Colonic mucosa (tissue), 4 donors: ENCODE measurements at regions not wholly inside any gene's neighbourhood (a gene's known extent, or its start where the extent isn't known, plus 50 kb on each side); places are given as distances from the start of the nearest gene placed in this dataset.
"Not testable (repeated sequence)": the region's sequence is repeated elsewhere in the genome, so short reads cannot be mapped to it uniquely, and the experiment has no call there.

Experiments used
- DNase-seq: peaks from one replicate; pipeline ENCODE4 v3.0.0-alpha.2; 2020
- H3K27ac ChIP-seq: fragments of 200-600 bp; one replicate; pipeline ENCODE4 v1.8.0; 2021
- H3K27me3 ChIP-seq: fragments of 200-600 bp; one replicate; pipeline ENCODE4 v1.8.0; 2021
- H3K36me3 ChIP-seq: fragments of 200-600 bp; one replicate; pipeline ENCODE4 v1.8.0; 2021
- H3K4me1 ChIP-seq: fragments of 200-600 bp; one replicate; pipeline ENCODE4 v1.8.0; 2021; ENCODE audit warnings: mild to moderate bottlenecking
- H3K4me3 ChIP-seq: fragments of 200-600 bp; one replicate; pipeline ENCODE4 v1.8.0; 2021
- H3K9ac ChIP-seq, 2 donors: one replicate each; pipeline ENCODE4 v1.7.0; 2013; ENCODE audit warnings: control low read depth in 2 of 2, low read depth in 2 of 2, low read length in 2 of 2
- H3K9me3 ChIP-seq: fragments of 200-600 bp; one replicate; pipeline ENCODE4 v1.8.0; 2021
- intact Hi-C: fragments of 100-400 bp; cut with DNase I; formaldehyde crosslinking; loops from one replicate; pipeline ENCODE4 v1.14.1; 2022
- donor health status: healthy.
- donor health status: DM: no; HTN: no; CAD: no.
- donor health status: DM: no; HTN: no; CAD: no.

- H3K36me3 ChIP-seq, H3K9ac ChIP-seq, H3K9me3 ChIP-seq, intact Hi-C loops, H3K27ac ChIP-seq, H3K4me1 ChIP-seq, DNase-seq, H3K27me3 ChIP-seq, H3K4me3 ChIP-seq: not testable (repeated sequence)
These were observed 382.6 kb upstream of the TGIF2LX start for GRCh38 chrX:89539150-89539549.

GRCh38 chrX:89557146-89557545 lies 364.6 kb upstream of the TGIF2LX start:
- H3K9ac ChIP-seq, H3K4me1 ChIP-seq, H3K27ac ChIP-seq, H3K9me3 ChIP-seq, H3K4me3 ChIP-seq, H3K36me3 ChIP-seq, intact Hi-C loops, H3K27me3 ChIP-seq, DNase-seq: not testable (repeated sequence)

GRCh38 chrX:89562079-89562478 lies 359.6 kb upstream of the TGIF2LX start:
- DNase-seq, H3K4me1 ChIP-seq, H3K4me3 ChIP-seq, H3K27ac ChIP-seq, H3K27me3 ChIP-seq, H3K36me3 ChIP-seq, intact Hi-C loops, H3K9ac ChIP-seq, H3K9me3 ChIP-seq: not testable (repeated sequence)

GRCh38 chrX:89563107-89563506 lies 358.6 kb upstream of the TGIF2LX start:
- H3K27me3 ChIP-seq, H3K27ac ChIP-seq, H3K36me3 ChIP-seq, H3K9ac ChIP-seq, H3K4me3 ChIP-seq, DNase-seq, intact Hi-C loops, H3K9me3 ChIP-seq, H3K4me1 ChIP-seq: not testable (repeated sequence)

- H3K27ac ChIP-seq, H3K4me3 ChIP-seq, H3K27me3 ChIP-seq, H3K4me1 ChIP-seq, DNase-seq, intact Hi-C loops, H3K9ac ChIP-seq, H3K36me3 ChIP-seq, H3K9me3 ChIP-seq: not testable (repeated sequence)
These were observed 353.9 kb upstream of the TGIF2LX start for GRCh38 chrX:89567787-89568186.

- H3K4me3 ChIP-seq, H3K27me3 ChIP-seq, H3K9ac ChIP-seq, H3K27ac ChIP-seq, H3K4me1 ChIP-seq, intact Hi-C loops, H3K9me3 ChIP-seq, H3K36me3 ChIP-seq, DNase-seq: not testable (repeated sequence)
These were observed 339.8 kb upstream of the TGIF2LX start for GRCh38 chrX:89581868-89582267.

- H3K4me3 ChIP-seq, DNase-seq, H3K9me3 ChIP-seq, H3K27me3 ChIP-seq, intact Hi-C loops, H3K9ac ChIP-seq, H3K4me1 ChIP-seq, H3K27ac ChIP-seq, H3K36me3 ChIP-seq: not testable (repeated sequence)
These were observed 289.9 kb upstream of the TGIF2LX start for GRCh38 chrX:89631858-89632257.

GRCh38 chrX:89635887-89636286 lies 285.8 kb upstream of the TGIF2LX start:
- H3K4me3 ChIP-seq, H3K9me3 ChIP-seq, H3K36me3 ChIP-seq, intact Hi-C loops, H3K9ac ChIP-seq, H3K27me3 ChIP-seq, H3K27ac ChIP-seq, H3K4me1 ChIP-seq, DNase-seq: not testable (repeated sequence)

GRCh38 chrX:89658662-89659061 lies 263.0 kb upstream of the TGIF2LX start:
- H3K9me3 ChIP-seq, H3K27me3 ChIP-seq, intact Hi-C loops, H3K4me1 ChIP-seq, H3K4me3 ChIP-seq, DNase-seq, H3K27ac ChIP-seq, H3K36me3 ChIP-seq, H3K9ac ChIP-seq: not testable (repeated sequence)

GRCh38 chrX:89706481-89706880 lies 215.2 kb upstream of the TGIF2LX start:
- H3K36me3 ChIP-seq, intact Hi-C loops, H3K4me1 ChIP-seq, H3K9me3 ChIP-seq, H3K27ac ChIP-seq, H3K27me3 ChIP-seq, H3K9ac ChIP-seq, DNase-seq, H3K4me3 ChIP-seq: not testable (repeated sequence)

- H3K4me3 ChIP-seq, DNase-seq, H3K36me3 ChIP-seq, H3K4me1 ChIP-seq, H3K9me3 ChIP-seq, H3K9ac ChIP-seq, H3K27me3 ChIP-seq, H3K27ac ChIP-seq, intact Hi-C loops: not testable (repeated sequence)
These were observed 214.3 kb upstream of the TGIF2LX start for GRCh38 chrX:89707363-89707927.

GRCh38 chrX:89734367-89734766 lies 187.3 kb upstream of the TGIF2LX start:
- H3K9ac ChIP-seq, H3K27ac ChIP-seq, H3K4me1 ChIP-seq, intact Hi-C loops, H3K36me3 ChIP-seq, H3K9me3 ChIP-seq, H3K27me3 ChIP-seq, H3K4me3 ChIP-seq, DNase-seq: not testable (repeated sequence)

- H3K27ac ChIP-seq, intact Hi-C loops, H3K27me3 ChIP-seq, H3K4me1 ChIP-seq, H3K36me3 ChIP-seq, DNase-seq, H3K4me3 ChIP-seq, H3K9me3 ChIP-seq, H3K9ac ChIP-seq: not testable (repeated sequence)
These were observed 165.2 kb upstream of the TGIF2LX start for GRCh38 chrX:89756466-89756865.
